Neuronal stem cell (in vitro differentiated cells): ENCODE measurements at regions not wholly inside any gene's neighbourhood (a gene's known extent, or its start where the extent isn't known, plus 50 kb on each side); places are given as distances from the start of the nearest gene placed in this dataset.

Experiments used
- DNase-seq: peaks from one replicate; pipeline ENCODE4 v3.0.0-alpha.2; 2013; ENCODE audit warnings: low spot score
- H2AFZ ChIP-seq: one replicate; pipeline ENCODE4 v1.6.1; 2013; ENCODE audit warnings: mild to moderate bottlenecking, low read length, inconsistent platforms
- H2AK5ac ChIP-seq: 2 replicates; pipeline ENCODE4 v1.6.1; 2013; ENCODE audit warnings: low read depth, mild to moderate bottlenecking, inconsistent platforms, low read length, moderate library complexity, mixed read lengths
- H2BK120ac ChIP-seq: 2 replicates; pipeline ENCODE4 v1.6.1; 2013; ENCODE audit warnings: low read depth, mild to moderate bottlenecking, inconsistent platforms, low read length, moderate library complexity, mixed read lengths
- H2BK12ac ChIP-seq: one replicate; pipeline ENCODE4 v1.6.1; 2013; ENCODE audit warnings: low read length, inconsistent platforms
- H2BK15ac ChIP-seq: 2 replicates; pipeline ENCODE4 v1.6.1; 2013; ENCODE audit warnings: mild to moderate bottlenecking, low read length, inconsistent platforms, mixed read lengths
- H2BK5ac ChIP-seq: one replicate; pipeline ENCODE4 v1.6.1; 2013; ENCODE audit warnings: inconsistent platforms, mild to moderate bottlenecking, low read length, moderate library complexity
- H3K14ac ChIP-seq: one replicate; pipeline ENCODE4 v1.6.1; 2013; ENCODE audit warnings: low read length, inconsistent platforms
- H3K18ac ChIP-seq: 2 replicates; pipeline ENCODE4 v1.6.1; 2013; ENCODE audit warnings: low read length, inconsistent platforms
- H3K23ac ChIP-seq: 2 replicates; pipeline ENCODE4 v1.6.1; 2013; ENCODE audit warnings: low read depth, mild to moderate bottlenecking, mixed read lengths, low read length, inconsistent platforms; ENCODE audit not compliant: poor library complexity
- H3K27ac ChIP-seq: replicated peaks from 3 replicates; pipeline ENCODE4 v1.5.1; 2013; ENCODE audit warnings: low read length, inconsistent platforms
- H3K27me3 ChIP-seq, 3 experiments: 2 replicates each; pipeline ENCODE4 v1.6.1; 2013; ENCODE audit warnings: low read length in 3 of 3, mild to moderate bottlenecking in 2 of 3, inconsistent platforms in 1 of 3, low read depth in 1 of 3, mixed read lengths in 1 of 3, moderate library complexity in 1 of 3; ENCODE audit not compliant: control insufficient read depth in 3 of 3, insufficient read depth in 3 of 3
- H3K36me3 ChIP-seq, 2 donors: replicated peaks in 1 of 2; 2 replicates each; pipeline ENCODE4 v1.6.1; 2013; ENCODE audit warnings: low read length in 2 of 2; ENCODE audit not compliant: control insufficient read depth in 2 of 2, insufficient read depth in 2 of 2
- H3K4ac ChIP-seq: 2 replicates; pipeline ENCODE4 v1.6.1; 2013; ENCODE audit warnings: inconsistent platforms, mild to moderate bottlenecking, low read length, moderate library complexity
- H3K4me1 ChIP-seq, 2 donors: 1 replicate in 1 of 2; 2 replicates in 1 of 2; pipeline ENCODE4 v1.6.1; 2013; ENCODE audit warnings: low read length in 2 of 2, low read depth in 1 of 2; ENCODE audit not compliant: control insufficient read depth in 2 of 2, insufficient read depth in 1 of 2
- H3K4me2 ChIP-seq: one replicate; pipeline ENCODE4 v1.6.1; 2013; ENCODE audit warnings: mild to moderate bottlenecking, low read length, inconsistent platforms; ENCODE audit not compliant: insufficient read depth, poor library complexity, severe bottlenecking
- H3K4me3 ChIP-seq, 2 donors: 2 replicates each; pipeline ENCODE4 v1.5.1; 2013; ENCODE audit warnings: low read length in 2 of 2, mild to moderate bottlenecking in 2 of 2, inconsistent platforms in 1 of 2, moderate library complexity in 1 of 2
- H3K79me1 ChIP-seq: one replicate; pipeline ENCODE4 v1.6.1; 2013; ENCODE audit warnings: low read depth, mild to moderate bottlenecking, inconsistent platforms, low read length, moderate library complexity
- H3K9ac ChIP-seq: one replicate; pipeline ENCODE4 v1.6.1; 2013; ENCODE audit warnings: mild to moderate bottlenecking, low read depth, low read length, inconsistent platforms; ENCODE audit not compliant: poor library complexity
- H3K9me3 ChIP-seq, 2 donors: replicated peaks in 1 of 2; 2 replicates each; pipeline versions ENCODE3 to v1.6.1; 2013; ENCODE audit warnings: low read length in 2 of 2, mild to moderate bottlenecking in 2 of 2, inconsistent platforms in 1 of 2, low read depth in 1 of 2, mixed read lengths in 1 of 2, moderate library complexity in 1 of 2; ENCODE audit not compliant: control insufficient read depth in 2 of 2, insufficient read depth in 1 of 2
- H4K8ac ChIP-seq: one replicate; pipeline ENCODE4 v1.6.1; 2013; ENCODE audit warnings: low read depth, mild to moderate bottlenecking, inconsistent platforms, low read length, moderate library complexity
- H4K91ac ChIP-seq: one replicate; pipeline ENCODE4 v1.6.1; 2013; ENCODE audit warnings: low read length, low read depth, mild to moderate bottlenecking, inconsistent platforms; ENCODE audit not compliant: poor library complexity
- WGBS, 2 donors: extraction: QIAGEN DNeasy Blood & Tissue Kit; methylation state at CpG; one replicate each; pipeline ENCODE4 v1.1.7; 2013; ENCODE audit warnings: missing lambda C conversion rate in 2 of 2, mixed read lengths in 1 of 2; ENCODE audit not compliant: insufficient read length in 2 of 2, insufficient replicate concordance in 1 of 2; ENCODE audit errors: extremely low coverage in 2 of 2; 5-methylcytosine and 5-hydroxymethylcytosine counted together

DNA sequence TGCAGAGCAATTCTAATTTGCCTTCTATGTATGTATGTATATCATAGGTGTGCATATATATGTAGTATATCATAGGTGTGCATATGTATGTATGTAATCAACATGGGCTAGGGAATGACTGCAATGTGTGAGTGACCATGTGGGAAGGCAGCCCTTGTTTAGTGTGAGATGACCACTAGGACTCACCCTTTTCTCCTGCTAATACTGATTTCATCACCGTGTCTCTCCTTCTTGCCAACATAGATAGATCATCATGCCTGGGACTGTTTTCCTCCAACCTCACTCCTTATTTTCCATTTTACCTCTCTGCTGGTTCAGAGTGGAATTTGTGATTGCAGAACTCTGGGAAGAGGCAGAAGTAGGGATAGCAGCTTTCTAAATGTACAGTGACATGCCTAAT, 63.6 kb upstream of the SFRP2 start:
- no peak overlapping the region for H2BK5ac ChIP-seq
- no peak for DNase-seq
- no peaks in the 10 kb centered on the region for H3K79me1 ChIP-seq
- no CpG with 5 or more reads among the region's 1 CpG for WGBS, 2 donors
- no peak overlapping the region for H3K4me3 ChIP-seq
- peaks cover 10 to 20% of the 10 kb centered on the region in 2 donors for H3K4me1 ChIP-seq
- no peak overlapping the region for H4K91ac ChIP-seq
- H3K14ac ChIP-seq = no peak overlapping the region
- no peak overlapping the region for H2AK5ac ChIP-seq
- H2AFZ ChIP-seq = no peak overlapping the region
- no peak overlapping the region for H3K27ac ChIP-seq
- no peaks in the 10 kb centered on the region for H3K27me3 ChIP-seq
- no peak overlapping the region for H2BK15ac ChIP-seq
- no peak overlapping the region for H2BK12ac ChIP-seq
- H2BK120ac ChIP-seq = no peak overlapping the region
- no peak overlapping the region for H3K23ac ChIP-seq
- peaks cover 2 to 9% of the 10 kb centered on the region in 2 donors for H3K9me3 ChIP-seq
- H3K4me2 ChIP-seq = no peak overlapping the region
- no peak overlapping the region for H3K9ac ChIP-seq
- H4K8ac ChIP-seq = no peak overlapping the region
- H3K4ac ChIP-seq = no peak overlapping the region
- no peaks in the 10 kb centered on the region for H3K36me3 ChIP-seq
- no peak overlapping the region for H3K18ac ChIP-seq

DNA sequence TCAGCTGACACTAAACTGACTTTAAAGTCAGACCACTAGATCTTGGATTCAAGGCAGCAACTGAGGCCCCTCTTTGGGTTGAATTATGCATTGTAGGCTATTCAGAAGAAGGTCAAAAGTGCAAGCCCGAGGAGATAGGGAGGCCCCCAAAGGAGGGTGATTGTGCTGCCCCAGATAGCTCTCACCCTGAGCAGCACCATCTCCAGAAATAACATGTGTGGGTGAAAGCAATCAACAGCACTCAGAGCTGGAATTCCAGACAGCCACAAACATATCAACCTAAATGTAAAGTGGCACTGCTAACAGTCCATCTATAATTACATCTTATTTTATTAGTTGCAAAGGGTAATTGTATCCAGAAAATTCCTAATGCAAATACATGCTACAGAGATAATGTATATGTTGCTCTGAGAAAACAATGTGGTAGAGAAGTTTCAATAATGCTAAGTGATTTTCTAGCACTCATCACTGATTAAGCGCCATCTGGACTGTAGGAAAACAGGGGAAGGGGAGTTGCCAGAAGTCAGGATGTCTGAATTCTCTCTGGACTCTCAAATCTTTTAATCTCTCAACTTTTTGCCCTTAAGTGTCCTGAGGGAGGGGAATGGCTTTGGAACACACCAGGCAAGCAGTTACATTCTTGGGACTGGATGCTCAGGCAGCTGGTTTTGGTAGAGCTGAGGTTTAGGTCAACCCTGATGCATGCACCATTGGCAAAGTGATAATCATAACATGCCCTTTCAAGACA, 61.8 kb upstream of the SFRP2 start:
- Histone ChIP-seq H3K4me2 (no peak overlapping the region), H2BK12ac (no peak overlapping the region), H2BK120ac (no peak overlapping the region), H3K4me1 (peaks cover 10 to 20% of the 10 kb centered on the region in 2 donors), H3K9ac (no peak overlapping the region), H3K36me3 (no peaks in the 10 kb centered on the region), H2BK5ac (no peak overlapping the region), H4K91ac (no peak overlapping the region), H2BK15ac (no peak overlapping the region), H3K4ac (no peak overlapping the region), H3K9me3 (peaks cover 2 to 9% of the 10 kb centered on the region in 2 donors), H3K27me3 (no peaks in the 10 kb centered on the region), H3K79me1 (no peaks in the 10 kb centered on the region), H3K4me3 (no peak overlapping the region), H2AFZ (no peak overlapping the region), H3K18ac (no peak overlapping the region), H3K14ac (no peak overlapping the region), H4K8ac (no peak overlapping the region), H2AK5ac (no peak overlapping the region), H3K23ac (no peak overlapping the region), H3K27ac (no peak overlapping the region)
- DNase-seq = no peak
- no CpG with 5 or more reads among the region's 2 CpGs for WGBS, 2 donors

DNA sequence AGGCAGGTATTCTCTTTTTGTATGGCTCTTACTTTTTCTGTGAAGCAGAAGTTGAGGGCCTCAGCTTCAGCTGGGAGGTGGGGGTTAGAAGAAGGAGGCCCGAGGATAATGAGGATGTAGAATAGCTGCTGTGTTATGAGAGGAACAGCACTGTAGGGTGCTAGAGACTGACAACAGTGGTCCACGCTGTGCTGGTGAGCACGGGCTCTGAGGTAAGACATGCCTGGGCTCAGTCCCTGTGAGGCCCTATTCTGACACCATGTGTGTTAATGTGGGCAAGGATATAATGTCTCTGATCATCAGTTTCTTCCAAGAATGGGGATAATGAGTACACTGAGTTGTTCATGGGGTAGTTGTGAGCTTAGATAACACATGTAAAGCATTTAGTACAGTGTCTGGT, 55.3 kb upstream of the SFRP2 start:
- no peak overlapping the region for H4K91ac ChIP-seq
- H2BK12ac ChIP-seq = no peak overlapping the region
- H2BK15ac ChIP-seq = no peak overlapping the region
- no peak overlapping the region for H3K9ac ChIP-seq
- H2AFZ ChIP-seq = no peak overlapping the region
- no peak overlapping the region for H3K27ac ChIP-seq
- peaks cover 0 to under 1% of the 10 kb centered on the region in 2 donors for H3K4me1 ChIP-seq
- no peak overlapping the region for H3K4me2 ChIP-seq
- WGBS, 2 donors = no CpG with 5 or more reads among the region's 3 CpGs
- H3K4ac ChIP-seq = no peak overlapping the region
- H3K18ac ChIP-seq = no peak overlapping the region
- peaks cover 2 to 19% of the 10 kb centered on the region in 2 donors for H3K9me3 ChIP-seq
- no peak for DNase-seq
- H3K27me3 ChIP-seq = no peaks in the 10 kb centered on the region
- no peak overlapping the region for H3K4me3 ChIP-seq
- no peak overlapping the region for H2BK5ac ChIP-seq
- no peak overlapping the region for H2AK5ac ChIP-seq
- peaks cover 0 to 18% of the 10 kb centered on the region in 2 donors for H3K36me3 ChIP-seq
- H3K23ac ChIP-seq = no peak overlapping the region
- no peak overlapping the region for H2BK120ac ChIP-seq
- H4K8ac ChIP-seq = no peak overlapping the region
- no peaks in the 10 kb centered on the region for H3K79me1 ChIP-seq
- no peak overlapping the region for H3K14ac ChIP-seq
